ENCODE measurements at regions not wholly inside any gene's neighbourhood (a gene's known extent, or its start where the extent isn't known, plus 50 kb on each side); places are given as distances from the start of the nearest gene placed in this dataset.

DNA sequence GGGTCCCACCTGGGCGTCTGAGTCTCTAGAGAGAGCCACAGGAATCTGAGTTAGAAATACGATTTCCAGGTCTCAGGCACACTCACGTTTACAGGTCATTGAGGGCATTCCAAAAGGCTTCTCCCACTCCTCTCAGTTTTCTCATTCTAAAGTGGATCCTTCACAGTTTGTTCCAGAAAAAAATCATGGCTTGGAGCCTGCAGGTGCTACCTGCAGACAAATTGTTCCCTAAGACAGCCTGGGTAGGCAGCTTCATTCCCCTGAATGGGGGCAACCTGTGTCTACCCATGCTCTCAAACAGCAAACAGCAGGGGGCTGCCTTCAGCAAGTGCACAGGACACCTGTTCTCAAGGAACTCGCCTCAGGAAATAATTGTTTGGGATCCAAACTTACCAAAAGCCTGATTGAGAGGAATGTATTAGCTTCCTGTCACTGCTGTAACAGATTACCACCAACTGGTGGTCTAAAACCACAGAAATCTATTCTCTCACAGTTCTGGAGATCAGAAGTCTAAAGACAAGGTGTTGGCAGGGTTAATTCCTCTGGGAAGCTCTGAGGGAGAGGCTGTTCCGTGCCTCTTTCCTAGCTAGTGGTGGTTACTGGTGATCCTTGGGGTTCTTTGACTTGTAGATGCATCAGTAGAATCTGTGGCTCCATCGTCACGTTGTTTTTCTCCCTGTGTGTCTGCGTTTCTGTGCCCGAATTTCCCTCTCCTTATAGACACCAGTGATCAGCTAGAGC lies 117.2 kb downstream of the RAB11FIP2 start:
- Histone ChIP-seq H3K9ac (ENCODE audit: low read length) (no peak overlapping the region), H4K20me1 (ENCODE audit: insufficient read depth, low read length) (no peaks in the 10 kb centered on the region), H3K9me2 (ENCODE audit: low read depth, low read length) (no peaks in the 10 kb centered on the region), H3K4me2 (ENCODE audit: low read length) (no peak overlapping the region), H3K4me1 (ENCODE audit: insufficient read depth, low read length, severe bottlenecking) (no peaks in the 10 kb centered on the region), H2AFZ (ENCODE audit: low read length) (no peak overlapping the region), H3K27me3 (ENCODE audit: insufficient read depth, low read length) (0 out of 2 replicates have a peak, but pooled peaks cover 4% of the 10 kb centered on the region), H3K36me3 (ENCODE audit: insufficient read depth, low read length) (no peaks in the 10 kb centered on the region), H3F3A (ENCODE audit: insufficient read depth, low read length) (no peaks in the 10 kb centered on the region), H3K4me3 (ENCODE audit: low read depth, low read length, poor library complexity, severe bottlenecking) (no peak overlapping the region), H3K9me3 (ENCODE audit: low read length) (no peaks in the 10 kb centered on the region), H3K79me2 (ENCODE audit: insufficient read depth, low read length) (no peaks in the 10 kb centered on the region), H3K27ac (ENCODE audit: low read depth, low read length, poor library complexity, severe bottlenecking) (no peak overlapping the region)
- TF ChIP-seq, protein P1, sequence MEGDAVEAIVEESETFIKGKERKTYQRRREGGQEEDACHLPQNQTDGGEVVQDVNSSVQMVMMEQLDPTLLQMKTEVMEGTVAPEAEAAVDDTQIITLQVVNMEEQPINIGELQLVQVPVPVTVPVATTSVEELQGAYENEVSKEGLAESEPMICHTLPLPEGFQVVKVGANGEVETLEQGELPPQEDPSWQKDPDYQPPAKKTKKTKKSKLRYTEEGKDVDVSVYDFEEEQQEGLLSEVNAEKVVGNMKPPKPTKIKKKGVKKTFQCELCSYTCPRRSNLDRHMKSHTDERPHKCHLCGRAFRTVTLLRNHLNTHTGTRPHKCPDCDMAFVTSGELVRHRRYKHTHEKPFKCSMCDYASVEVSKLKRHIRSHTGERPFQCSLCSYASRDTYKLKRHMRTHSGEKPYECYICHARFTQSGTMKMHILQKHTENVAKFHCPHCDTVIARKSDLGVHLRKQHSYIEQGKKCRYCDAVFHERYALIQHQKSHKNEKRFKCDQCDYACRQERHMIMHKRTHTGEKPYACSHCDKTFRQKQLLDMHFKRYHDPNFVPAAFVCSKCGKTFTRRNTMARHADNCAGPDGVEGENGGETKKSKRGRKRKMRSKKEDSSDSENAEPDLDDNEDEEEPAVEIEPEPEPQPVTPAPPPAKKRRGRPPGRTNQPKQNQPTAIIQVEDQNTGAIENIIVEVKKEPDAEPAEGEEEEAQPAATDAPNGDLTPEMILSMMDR (IDR thresholded peaks at IDR 0.05; ENCODE audit: low read length) = no peak
- no peak for TF ChIP-seq EZH2 (IDR thresholded peaks at IDR 0.05; ENCODE audit: borderline replicate concordance, low read length)

DNA sequence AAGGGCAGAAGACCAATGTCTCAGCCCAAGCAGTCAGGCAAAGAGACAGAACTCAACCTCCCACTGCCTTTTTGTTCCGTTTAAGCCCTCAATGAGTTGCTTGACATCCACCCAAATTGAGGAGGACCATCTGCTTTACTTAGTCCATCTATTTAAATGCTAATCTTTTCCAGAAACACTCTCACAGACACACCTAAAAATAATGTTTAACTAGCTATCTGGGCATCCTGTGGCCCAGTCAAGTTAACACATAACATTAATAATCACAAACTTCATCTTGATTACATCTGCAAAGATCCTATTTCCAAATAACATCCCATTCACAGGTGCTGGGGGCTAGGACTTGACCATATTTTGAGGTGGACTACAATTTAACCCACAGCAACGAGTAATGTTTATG lies 115.7 kb downstream of the RAB11FIP2 start:
- Histone ChIP-seq H2AFZ (ENCODE audit: low read length) (no peak overlapping the region), H3K36me3 (ENCODE audit: insufficient read depth, low read length) (no peaks in the 10 kb centered on the region), H3F3A (ENCODE audit: insufficient read depth, low read length) (no peaks in the 10 kb centered on the region), H3K27me3 (ENCODE audit: insufficient read depth, low read length) (0 out of 2 replicates have a peak, but pooled peaks cover 4% of the 10 kb centered on the region), H3K79me2 (ENCODE audit: insufficient read depth, low read length) (no peaks in the 10 kb centered on the region), H3K9me3 (ENCODE audit: low read length) (no peaks in the 10 kb centered on the region), H4K20me1 (ENCODE audit: insufficient read depth, low read length) (no peaks in the 10 kb centered on the region), H3K9me2 (ENCODE audit: low read depth, low read length) (no peaks in the 10 kb centered on the region), H3K27ac (ENCODE audit: low read depth, low read length, poor library complexity, severe bottlenecking) (no peak overlapping the region), H3K9ac (ENCODE audit: low read length) (no peak overlapping the region), H3K4me2 (ENCODE audit: low read length) (no peak overlapping the region), H3K4me3 (ENCODE audit: low read depth, low read length, poor library complexity, severe bottlenecking) (no peak overlapping the region), H3K4me1 (ENCODE audit: insufficient read depth, low read length, severe bottlenecking) (no peaks in the 10 kb centered on the region)
- TF ChIP-seq, protein P1 (IDR thresholded peaks at IDR 0.05; ENCODE audit: low read length) = no peak
- no peak for TF ChIP-seq EZH2 (IDR thresholded peaks at IDR 0.05; ENCODE audit: borderline replicate concordance, low read length)

DNA sequence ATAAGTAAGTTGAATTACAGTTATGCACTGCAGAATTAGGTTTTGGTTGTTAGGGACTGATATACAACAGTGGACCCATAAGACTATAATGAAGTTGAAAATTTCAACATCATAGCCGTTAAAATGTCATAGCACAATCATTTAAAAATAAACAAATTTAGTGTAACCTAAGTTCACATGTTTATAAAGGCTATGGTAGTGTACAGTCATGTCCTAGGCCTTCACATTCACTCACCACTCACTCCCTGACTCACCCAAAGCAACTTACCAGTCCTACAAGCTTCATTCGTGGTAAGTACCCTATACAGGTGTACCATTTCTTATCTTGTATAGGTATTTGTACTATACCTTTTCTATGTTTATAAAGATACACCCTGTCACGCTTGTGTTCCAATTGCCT lies 113.7 kb downstream of the RAB11FIP2 start:
- Histone ChIP-seq H3K9ac (ENCODE audit: low read length) (no peak overlapping the region), H3K9me3 (ENCODE audit: low read length) (no peaks in the 10 kb centered on the region), H2AFZ (ENCODE audit: low read length) (no peak overlapping the region), H3K4me1 (ENCODE audit: insufficient read depth, low read length, severe bottlenecking) (no peaks in the 10 kb centered on the region), H3K4me2 (ENCODE audit: low read length) (no peak overlapping the region), H3K36me3 (ENCODE audit: insufficient read depth, low read length) (no peaks in the 10 kb centered on the region), H3K79me2 (ENCODE audit: insufficient read depth, low read length) (no peaks in the 10 kb centered on the region), H3K27ac (ENCODE audit: low read depth, low read length, poor library complexity, severe bottlenecking) (no peak overlapping the region), H4K20me1 (ENCODE audit: insufficient read depth, low read length) (no peaks in the 10 kb centered on the region), H3K9me2 (ENCODE audit: low read depth, low read length) (no peaks in the 10 kb centered on the region), H3K4me3 (ENCODE audit: low read depth, low read length, poor library complexity, severe bottlenecking) (no peak overlapping the region), H3K27me3 (ENCODE audit: insufficient read depth, low read length) (0 out of 2 replicates have a peak, but pooled peaks cover 4% of the 10 kb centered on the region), H3F3A (ENCODE audit: insufficient read depth, low read length) (no peaks in the 10 kb centered on the region)
- TF ChIP-seq, protein P1 (IDR thresholded peaks at IDR 0.05; ENCODE audit: low read length) = no peak
- TF ChIP-seq EZH2 (IDR thresholded peaks at IDR 0.05; ENCODE audit: borderline replicate concordance, low read length) = no peak

Measured in OCI-LY1 (cell line).